H9 (cell line): ENCODE measurements at regions not wholly inside any gene's neighbourhood (a gene's known extent, or its start where the extent isn't known, plus 50 kb on each side); places are given as distances from the start of the nearest gene placed in this dataset.

Source experiments
- DNase-seq: peaks from one replicate; pipeline ENCODE4 v3.0.0-alpha.2; 2017
- H2AFZ ChIP-seq: one replicate; pipeline ENCODE4 v1.6.1; 2013; ENCODE audit warnings: mild to moderate bottlenecking, low read length, control low read depth, moderate library complexity
- H2AK5ac ChIP-seq: 2 replicates; pipeline ENCODE4 v1.6.1; 2013; ENCODE audit warnings: low read length, control low read depth, mixed read lengths; ENCODE audit not compliant: insufficient read length
- H2BK120ac ChIP-seq: one replicate; pipeline ENCODE4 v1.6.1; 2013; ENCODE audit warnings: low read depth, mild to moderate bottlenecking, low read length, control low read depth, inconsistent platforms; ENCODE audit not compliant: poor library complexity, severe bottlenecking
- H2BK12ac ChIP-seq: 2 replicates; pipeline ENCODE4 v1.6.1; 2013; ENCODE audit warnings: low read length, control low read depth, mixed read lengths, low read depth; ENCODE audit not compliant: insufficient read length
- H2BK15ac ChIP-seq: 2 replicates; pipeline ENCODE4 v1.6.1; 2013; ENCODE audit warnings: low read depth, low read length, control low read depth
- H2BK20ac ChIP-seq: one replicate; pipeline ENCODE4 v1.6.1; 2013; ENCODE audit warnings: low read depth, mild to moderate bottlenecking, low read length, control low read depth, inconsistent platforms; ENCODE audit not compliant: poor library complexity, severe bottlenecking
- H2BK5ac ChIP-seq: 2 replicates; pipeline ENCODE4 v1.6.1; 2013; ENCODE audit warnings: low read length, control low read depth, mixed read lengths; ENCODE audit not compliant: insufficient read length
- H3K14ac ChIP-seq: 2 replicates; pipeline ENCODE4 v1.6.1; 2013; ENCODE audit warnings: low read length, control low read depth; ENCODE audit not compliant: insufficient read depth
- H3K18ac ChIP-seq: 2 replicates; pipeline ENCODE4 v1.6.1; 2013; ENCODE audit warnings: low read depth, mild to moderate bottlenecking, mixed read lengths, low read length, control low read depth; ENCODE audit not compliant: insufficient read length
- H3K23ac ChIP-seq: 2 replicates; pipeline ENCODE4 v1.6.1; 2013; ENCODE audit warnings: low read length, control low read depth, mixed read lengths, low read depth; ENCODE audit not compliant: insufficient read length
- H3K23me2 ChIP-seq: 2 replicates; pipeline ENCODE4 v1.6.1; 2013; ENCODE audit warnings: low read depth, mild to moderate bottlenecking, mixed read lengths, low read length, control low read depth; ENCODE audit not compliant: insufficient read length, poor library complexity, severe bottlenecking
- H3K27ac ChIP-seq: 2 replicates; pipeline ENCODE4 v1.5.1; 2013; ENCODE audit warnings: low read length, control low read depth, mixed read lengths, low read depth; ENCODE audit not compliant: insufficient read length
- H3K27me3 ChIP-seq: 2 replicates; pipeline ENCODE4 v1.6.1; 2013; ENCODE audit warnings: low read length, control low read depth, inconsistent platforms; ENCODE audit not compliant: insufficient read depth
- H3K4ac ChIP-seq: 2 replicates; pipeline ENCODE4 v1.6.1; 2013; ENCODE audit warnings: low read depth, mild to moderate bottlenecking, control low read depth, inconsistent platforms, low read length, moderate library complexity
- H3K4me1 ChIP-seq: 2 replicates; pipeline ENCODE4 v1.6.1; 2013; ENCODE audit warnings: low read length, control low read depth, inconsistent platforms; ENCODE audit not compliant: insufficient read depth
- H3K4me2 ChIP-seq: 2 replicates; pipeline ENCODE4 v1.6.1; 2013; ENCODE audit warnings: low read length, control low read depth, mixed read lengths; ENCODE audit not compliant: insufficient read length, insufficient read depth
- H3K56ac ChIP-seq: 2 replicates; pipeline ENCODE4 v1.6.1; 2013; ENCODE audit warnings: low read depth, mild to moderate bottlenecking, mixed read lengths, low read length, control low read depth; ENCODE audit not compliant: insufficient read length
- H3K79me1 ChIP-seq: 2 replicates; pipeline ENCODE4 v1.6.1; 2013; ENCODE audit warnings: low read depth, mild to moderate bottlenecking, moderate library complexity, low read length, control low read depth, inconsistent platforms; ENCODE audit not compliant: insufficient read depth, poor library complexity, severe bottlenecking
- H3K79me2 ChIP-seq: 2 replicates; pipeline ENCODE4 v1.6.1; 2013; ENCODE audit warnings: low read length, control low read depth, inconsistent platforms; ENCODE audit not compliant: insufficient read depth
- H3K9ac ChIP-seq: 2 replicates; pipeline ENCODE4 v1.6.1; 2013; ENCODE audit warnings: low read length, control low read depth, mixed read lengths; ENCODE audit not compliant: insufficient read length; ENCODE audit errors: extremely low read depth
- H3K9me3 ChIP-seq: one replicate; pipeline ENCODE4 v1.6.1; 2013; ENCODE audit warnings: low read depth, low read length, inconsistent platforms; ENCODE audit not compliant: control insufficient read depth
- H3T11ph ChIP-seq: one replicate; pipeline ENCODE4 v1.6.1; 2013; ENCODE audit warnings: mild to moderate bottlenecking, low read length, control low read depth, inconsistent platforms
- H4K20me1 ChIP-seq: one replicate; pipeline ENCODE4 v1.6.1; 2013; ENCODE audit not compliant: control insufficient read depth, insufficient read length, insufficient read depth
- H4K5ac ChIP-seq: 2 replicates; pipeline ENCODE4 v1.6.1; 2013; ENCODE audit warnings: low read depth, mild to moderate bottlenecking, mixed read lengths, low read length, control low read depth; ENCODE audit not compliant: insufficient read length
- H4K8ac ChIP-seq: replicated peaks from 2 replicates; pipeline ENCODE4 v1.6.1; 2013; ENCODE audit warnings: low read length, control low read depth, mixed read lengths, low read depth; ENCODE audit not compliant: insufficient read length
- H4K91ac ChIP-seq: 2 replicates; pipeline ENCODE4 v1.6.1; 2013; ENCODE audit warnings: low read depth, mild to moderate bottlenecking, moderate library complexity, mixed read lengths, low read length, control low read depth; ENCODE audit not compliant: insufficient read length
- H3K27ac Mint-ChIP-seq, 3 experiments: 2 replicates in 2 of 3; 3 replicates in 1 of 3; pipeline ENCODE4 v1.8.0; 2020 to 2021; ENCODE audit warnings: mixed read lengths in 3 of 3, mild to moderate bottlenecking in 1 of 3, moderate library complexity in 1 of 3
- H3K27me3 Mint-ChIP-seq: 2 replicates; pipeline ENCODE4 v1.8.0; 2021; ENCODE audit warnings: low read depth, mild to moderate bottlenecking, moderate library complexity, mixed read lengths
- H3K36me3 Mint-ChIP-seq, 3 experiments: 2 replicates in 2 of 3; 3 replicates in 1 of 3; pipeline ENCODE4 v1.8.0; 2020 to 2021; ENCODE audit warnings: low read depth in 3 of 3, mixed read lengths in 3 of 3; ENCODE audit not compliant: insufficient read depth in 1 of 3
- H3K4me1 Mint-ChIP-seq, 2 experiments: 2 replicates each; pipeline ENCODE4 v1.8.0; 2020; ENCODE audit warnings: mixed read lengths in 2 of 2
- H3K4me3 Mint-ChIP-seq, 2 experiments: 2 replicates in 1 of 2; 3 replicates in 1 of 2; pipeline ENCODE4 v1.8.0; 2020 to 2021; ENCODE audit warnings: mild to moderate bottlenecking in 2 of 2, mixed read lengths in 2 of 2, moderate library complexity in 1 of 2
- H3K9me3 Mint-ChIP-seq, 2 experiments: 2 replicates in 1 of 2; 3 replicates in 1 of 2; pipeline ENCODE4 v1.8.0; 2020; ENCODE audit warnings: mild to moderate bottlenecking in 2 of 2, mixed read lengths in 2 of 2, moderate library complexity in 1 of 2
- CTCF ChIP-seq: fragments of 200-600 bp; sonication (generic); conservative IDR thresholded peaks from 3 replicates; pipeline ENCODE4 v1.8.0; 2021; ENCODE audit warnings: antibody characterized with exemption, mild to moderate bottlenecking
- WGBS: extraction: QIAGEN DNeasy Blood & Tissue Kit; methylation state at CpG from one replicate; pipeline ENCODE4 v1.1.7; 2013; ENCODE audit warnings: missing lambda C conversion rate, low lambda C conversion rate, mixed read lengths; ENCODE audit not compliant: insufficient read length; ENCODE audit errors: extremely low coverage; 5-methylcytosine and 5-hydroxymethylcytosine counted together

GRCh38 chr1:220970311-220970710, 91.1 kb downstream of the HLX start:
- Histone ChIP-seq H2AK5ac (no peak overlapping the region), H4K5ac (no peak overlapping the region), H3K79me2 (no peaks in the 10 kb centered on the region), H2BK20ac (no peak overlapping the region), H4K20me1 (no peaks in the 10 kb centered on the region), H3K79me1 (no peaks in the 10 kb centered on the region), H3T11ph (no peak overlapping the region), H3K27ac (no peak overlapping the region), H3K23ac (no peak overlapping the region), H3K27me3 (no peaks in the 10 kb centered on the region), H2BK120ac (no peak overlapping the region), H2AFZ (no peak overlapping the region), H3K23me2 (no peaks in the 10 kb centered on the region), H3K4ac (no peak overlapping the region), H2BK15ac (no peak overlapping the region), H3K9me3 (no peaks in the 10 kb centered on the region), H3K56ac (no peak overlapping the region), H3K4me1 (no peaks in the 10 kb centered on the region), H3K14ac (no peak overlapping the region), H3K4me2 (no peak overlapping the region), H2BK12ac (no peak overlapping the region), H3K9ac (no peak overlapping the region), H3K18ac (no peak overlapping the region), H4K8ac (no peak overlapping the region), H2BK5ac (no peak overlapping the region), H4K91ac (no peak overlapping the region)
- WGBS = no CpG with 5 or more reads among the region's 4 CpGs
- no peak overlapping the region for H3K4me3 Mint-ChIP-seq
- H3K27me3 Mint-ChIP-seq = no peaks in the 10 kb centered on the region; the same call in 1 of the 2 replicates
- no peak overlapping the region for H3K27ac Mint-ChIP-seq
- no peak for DNase-seq
- no peak for TF ChIP-seq CTCF
- H3K36me3 Mint-ChIP-seq = no peaks in the 10 kb centered on the region
- peaks cover 0 to 3% of the 10 kb centered on the region in 2 experiments; a peak in 1 of 5 replicates for H3K9me3 Mint-ChIP-seq
- H3K4me1 Mint-ChIP-seq = peaks cover 5 to 9% of the 10 kb centered on the region in 2 experiments; a peak in 1 of 4 replicates
